SH-SY5Y (cell line): ENCODE measurements at regions not wholly inside any gene's neighbourhood (a gene's known extent, or its start where the extent isn't known, plus 50 kb on each side); places are given as distances from the start of the nearest gene placed in this dataset.

Experiments
- GATA2 ChIP-seq: IDR thresholded peaks from 2 replicates; pipeline ENCODE4 v1.6.1; 2011; ENCODE audit warnings: mild to moderate bottlenecking, low read depth, low read length
- GATA3 ChIP-seq: IDR thresholded peaks from 2 replicates; pipeline ENCODE4 v1.6.1; 2011; ENCODE audit warnings: low read depth, mild to moderate bottlenecking, low read length, moderate library complexity

DNA sequence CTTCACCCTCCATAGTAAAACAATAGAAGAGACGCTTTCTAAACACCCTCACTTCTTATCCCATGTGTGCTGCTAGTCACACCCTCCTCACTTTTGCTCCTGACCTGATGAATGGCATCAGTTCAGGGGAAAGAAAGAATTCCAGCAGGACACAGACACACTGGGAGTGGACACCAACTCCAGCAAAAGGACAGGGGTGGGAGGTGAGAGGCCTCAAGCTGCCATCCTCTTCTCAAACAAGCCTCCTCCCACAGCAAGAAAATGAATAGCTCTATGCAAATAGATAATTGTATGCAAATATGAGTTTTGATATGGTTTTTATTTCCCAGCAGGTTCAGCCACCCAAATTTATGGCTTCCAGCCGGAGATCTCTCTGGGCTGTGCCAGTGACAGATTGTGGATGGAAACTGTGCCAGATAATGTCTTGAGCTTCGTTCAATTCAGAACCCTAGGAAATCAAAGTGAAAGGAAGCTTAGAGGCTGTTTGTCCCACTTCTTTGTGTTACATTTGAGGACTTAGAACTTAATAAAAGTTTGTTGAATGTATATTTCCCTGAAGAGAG is 209.3 kb upstream of the PPP2R3A start:
- no peak for TF ChIP-seq GATA2
- no peak for TF ChIP-seq GATA3
